Upper lobe of left lung (tissue), 6 donors: ENCODE measurements at regions not wholly inside any gene's neighbourhood (a gene's known extent, or its start where the extent isn't known, plus 50 kb on each side); places are given as distances from the start of the nearest gene placed in this dataset.

Experiments
- ATAC-seq, 2 donors: fragments of 200-7000 bp; cut with Tn5 transposase; one replicate each; pipeline ENCODE4 v1.9.1; 2022; ENCODE audit warnings: mild to moderate bottlenecking in 2 of 2, moderate library complexity in 2 of 2; ENCODE audit not compliant: low FRiP score in 2 of 2
- DNase-seq, 2 donors: peaks; one replicate each; pipeline ENCODE4 v3.0.0-alpha.2; 2019 to 2020
- H3K27ac ChIP-seq, 4 donors: fragments of 200-600 bp; sonication (generic); one replicate each; pipeline ENCODE4 v1.5.1; 2016 to 2019
- H3K27me3 ChIP-seq, 4 donors: fragments of 200-600 bp; sonication (generic); one replicate each; pipeline ENCODE4 v1.5.1; 2017 to 2019
- H3K36me3 ChIP-seq, 4 donors: fragments of 200-600 bp; sonication (generic); one replicate each; pipeline ENCODE4 v1.5.1; 2016 to 2019
- H3K4me1 ChIP-seq, 4 donors: fragments of 200-600 bp; sonication (generic); one replicate each; pipeline ENCODE4 v1.5.1; 2018 to 2019
- H3K4me3 ChIP-seq, 4 donors: fragments of 200-600 bp; sonication (generic); one replicate each; pipeline ENCODE4 v1.5.1; 2017 to 2019; ENCODE audit warnings: mild to moderate bottlenecking in 2 of 4, moderate library complexity in 1 of 4
- H3K9me3 ChIP-seq, 4 donors: fragments of 200-600 bp; sonication (generic); one replicate each; pipeline ENCODE4 v1.5.1; 2018 to 2019
- CTCF ChIP-seq, 6 experiments: fragments of 450-650 bp in 4 of 6; fragments of 200-600 bp in 2 of 6; sonication (generic) in 2 of 6; IDR thresholded peaks; one replicate each; pipeline ENCODE4 v1.5.1; 2016 to 2019; ENCODE audit warnings: antibody characterized with exemption in 6 of 6
- EP300 ChIP-seq, 4 donors: sonication (generic); formaldehyde crosslinking; IDR thresholded peaks; one replicate each; pipeline ENCODE4 v1.5.1; 2017; ENCODE audit warnings: antibody characterized with exemption in 4 of 4, control low read depth in 2 of 4
- POLR2A ChIP-seq, 4 donors: fragments of 450-650 bp; IDR thresholded peaks; one replicate each; pipeline ENCODE4 v1.5.1; 2016 to 2017; ENCODE audit warnings: antibody characterized with exemption in 4 of 4, mild to moderate bottlenecking in 2 of 4
- POLR2AphosphoS5 ChIP-seq, 2 donors: sonication (generic); formaldehyde crosslinking; IDR thresholded peaks; one replicate each; pipeline ENCODE4 v1.5.1; 2017; ENCODE audit warnings: antibody characterized with exemption in 2 of 2
- WGBS, 2 donors: methylation state at CpG; one replicate each; pipeline ENCODE4 v1.1.5; 2017 to 2018; 5-methylcytosine and 5-hydroxymethylcytosine counted together
- donor health status: DM: no; HTN: no; CAD: no; lungs with moderate emphysema.
- donor health status: DM: no; HTN: yes; CAD: no; lungs with severe emphysema.

- Histone ChIP-seq H3K4me1 (no peaks in the 10 kb centered on the region), H3K27ac (no peak overlapping the region), H3K9me3 (peaks cover 0 to 5% (median 0%) of the 10 kb centered on the region in 4 donors), H3K36me3 (no peaks in the 10 kb centered on the region), H3K27me3 (no peaks in the 10 kb centered on the region), H3K4me3 (no peak overlapping the region)
- WGBS, 2 donors = 42 to 61% methylated on average over 3 of the region's 3 CpGs
- no peak for TF ChIP-seq POLR2A (IDR thresholded peaks at IDR 0.05)
- no peak for TF ChIP-seq CTCF (IDR thresholded peaks at IDR 0.05)
- no peak for TF ChIP-seq EP300 (IDR thresholded peaks at IDR 0.05)
- TF ChIP-seq POLR2AphosphoS5 (IDR thresholded peaks at IDR 0.05) = no peak
- ATAC-seq = no peak
- no peak for DNase-seq
Measured at GRCh38 chr13:78258304-78258703, 339.7 kb upstream of the EDNRB start.

- 73 to 85% methylated on average over 1 of the region's 1 CpG for WGBS, 2 donors
- no peak overlapping the region for H3K4me3 ChIP-seq
- DNase-seq = no peak
Measured at GRCh38 chr13:78256484-78256883, 337.9 kb upstream of the EDNRB start.

GRCh38 chr13:78254113-78254512 lies 335.5 kb upstream of the EDNRB start:
- Histone ChIP-seq H3K36me3 (no peaks in the 10 kb centered on the region), H3K27ac (no peak overlapping the region), H3K4me3 (no peak overlapping the region), H3K9me3 (no peaks in the 10 kb centered on the region), H3K27me3 (no peaks in the 10 kb centered on the region), H3K4me1 (no peaks in the 10 kb centered on the region)
- ATAC-seq = no peak
- 91 to 93% methylated on average over 3 of the region's 3 CpGs for WGBS, 2 donors
- TF ChIP-seq CTCF (IDR thresholded peaks at IDR 0.05) = no peak
- no peak for TF ChIP-seq POLR2AphosphoS5 (IDR thresholded peaks at IDR 0.05)
- no peak for TF ChIP-seq POLR2A (IDR thresholded peaks at IDR 0.05)
- TF ChIP-seq EP300 (IDR thresholded peaks at IDR 0.05) = no peak
- DNase-seq = no peak

More at GRCh38 chr13:78256484-78256883, 337.9 kb upstream of the EDNRB start:
- Histone ChIP-seq H3K36me3 (no peaks in the 10 kb centered on the region), H3K9me3 (peaks cover 0 to 5% (median 0%) of the 10 kb centered on the region in 4 donors), H3K27me3 (no peaks in the 10 kb centered on the region), H3K4me1 (no peaks in the 10 kb centered on the region), H3K27ac (no peak overlapping the region)
- TF ChIP-seq EP300 (IDR thresholded peaks at IDR 0.05) (no peak), POLR2A (IDR thresholded peaks at IDR 0.05) (no peak), CTCF (IDR thresholded peaks at IDR 0.05) (no peak), POLR2AphosphoS5 (IDR thresholded peaks at IDR 0.05) (no peak)
- ATAC-seq = no peak

GRCh38 chr13:78247362-78247761 lies 328.7 kb upstream of the EDNRB start:
- no peak for TF ChIP-seq POLR2A (IDR thresholded peaks at IDR 0.05)
- TF ChIP-seq EP300 (IDR thresholded peaks at IDR 0.05) = no peak
- no peak for TF ChIP-seq POLR2AphosphoS5 (IDR thresholded peaks at IDR 0.05)
- TF ChIP-seq CTCF (IDR thresholded peaks at IDR 0.05) = no peak
- no peak overlapping the region for H3K27ac ChIP-seq
- no peaks in the 10 kb centered on the region for H3K27me3 ChIP-seq
- no peak overlapping the region for H3K4me3 ChIP-seq
- no peaks in the 10 kb centered on the region for H3K4me1 ChIP-seq
- no peak for DNase-seq
- no peaks in the 10 kb centered on the region for H3K9me3 ChIP-seq
- no peaks in the 10 kb centered on the region for H3K36me3 ChIP-seq
- no peak for ATAC-seq

- no peaks in the 10 kb centered on the region for H3K27me3 ChIP-seq
- H3K27ac ChIP-seq = no peak overlapping the region
- 4 to 6% methylated on average over 4 of the region's 4 CpGs for WGBS, 2 donors
- H3K36me3 ChIP-seq = no peaks in the 10 kb centered on the region
- no peak for ATAC-seq
- no peaks in the 10 kb centered on the region for H3K4me1 ChIP-seq
- no peak overlapping the region for H3K4me3 ChIP-seq
- no peak for TF ChIP-seq EP300 (IDR thresholded peaks at IDR 0.05)
- TF ChIP-seq CTCF (IDR thresholded peaks at IDR 0.05) = peak in 3 of 6 experiments; percentile 8 to 21 (median 18)
- no peak for TF ChIP-seq POLR2AphosphoS5 (IDR thresholded peaks at IDR 0.05)
- TF ChIP-seq POLR2A (IDR thresholded peaks at IDR 0.05) = no peak
- DNase-seq = peak in 1 of 2 donors; percentile 20
- H3K9me3 ChIP-seq = no peaks in the 10 kb centered on the region
Measured at GRCh38 chr13:78241278-78241919, 322.8 kb upstream of the EDNRB start.
